Parathyroid adenoma (tissue), 2 donors: ENCODE measurements at regions not wholly inside any gene's neighbourhood (a gene's known extent, or its start where the extent isn't known, plus 50 kb on each side); places are given as distances from the start of the nearest gene placed in this dataset.
A peak's percentile ranks its signal among the peaks of the same experiment; 100 is the strongest.

Experiments used
- H2AFZ ChIP-seq: fragments of 300-600 bp; sonication (generic); one replicate; pipeline ENCODE4 v1.7.0; 2017; ENCODE audit warnings: antibody characterized with exemption, mild to moderate bottlenecking
- H3K27ac ChIP-seq: fragments of 300-600 bp; sonication (generic); one replicate; pipeline ENCODE4 v1.7.0; 2017
- H3K27me3 ChIP-seq: fragments of 300-600 bp; sonication (generic); one replicate; pipeline ENCODE4 v1.7.0; 2017; ENCODE audit warnings: low read length; ENCODE audit not compliant: control insufficient read depth, insufficient read depth
- H3K36me3 ChIP-seq: fragments of 300-600 bp; sonication (generic); one replicate; pipeline ENCODE4 v1.7.0; 2017; ENCODE audit warnings: low read length; ENCODE audit not compliant: control insufficient read depth, insufficient read depth
- H3K4me1 ChIP-seq: fragments of 300-600 bp; sonication (generic); one replicate; pipeline ENCODE4 v1.7.0; 2017; ENCODE audit warnings: control low read depth
- H3K4me2 ChIP-seq: fragments of 300-600 bp; sonication (generic); one replicate; pipeline ENCODE4 v1.7.0; 2017; ENCODE audit warnings: low read length
- H3K4me3 ChIP-seq: fragments of 300-600 bp; sonication (generic); one replicate; pipeline ENCODE4 v1.7.0; 2017; ENCODE audit warnings: low read depth, low read length
- H3K79me2 ChIP-seq: fragments of 300-600 bp; sonication (generic); one replicate; pipeline ENCODE4 v1.7.0; 2017; ENCODE audit warnings: control low read depth
- H3K9ac ChIP-seq: fragments of 300-600 bp; sonication (generic); one replicate; pipeline ENCODE4 v1.7.0; 2017; ENCODE audit warnings: mild to moderate bottlenecking
- H3K9me3 ChIP-seq: fragments of 300-600 bp; sonication (generic); one replicate; pipeline ENCODE4 v1.7.0; 2017; ENCODE audit warnings: low read length; ENCODE audit not compliant: control insufficient read depth
- TF ChIP-seq, protein P1 (sequence below): fragments of 300-600 bp; sonication (generic); IDR thresholded peaks from one replicate; pipeline ENCODE4 v1.7.0; 2017; ENCODE audit warnings: antibody characterized with exemption, mild to moderate bottlenecking
- donor health status: primary hyperparathyroidism.

DNA sequence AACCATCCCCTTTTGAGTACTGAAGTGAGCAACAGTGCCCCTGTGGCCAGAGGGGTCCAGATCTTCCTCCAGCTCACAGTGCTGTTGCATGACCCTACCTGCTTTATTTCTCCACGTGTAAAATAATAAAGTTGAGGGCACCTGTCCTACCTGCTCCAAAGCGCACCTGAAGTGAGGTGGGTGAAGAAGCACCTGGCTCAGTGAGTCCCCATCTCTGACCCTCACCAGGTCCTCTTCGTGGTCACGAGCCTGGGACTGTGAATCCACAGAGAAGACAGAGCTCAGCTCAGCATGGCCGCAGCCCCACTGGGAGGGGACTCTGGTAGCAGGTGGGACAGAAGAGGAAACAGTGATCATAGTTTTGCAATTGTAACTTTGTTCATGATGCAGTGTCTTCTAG, 976.7 kb upstream of the TMEM132C start:
- H3K9me3 ChIP-seq = no peaks in the 10 kb centered on the region
- no peak overlapping the region for H3K4me2 ChIP-seq
- no peaks in the 10 kb centered on the region for H3K27me3 ChIP-seq
- H3K79me2 ChIP-seq = no peaks in the 10 kb centered on the region
- TF ChIP-seq, protein P1, sequence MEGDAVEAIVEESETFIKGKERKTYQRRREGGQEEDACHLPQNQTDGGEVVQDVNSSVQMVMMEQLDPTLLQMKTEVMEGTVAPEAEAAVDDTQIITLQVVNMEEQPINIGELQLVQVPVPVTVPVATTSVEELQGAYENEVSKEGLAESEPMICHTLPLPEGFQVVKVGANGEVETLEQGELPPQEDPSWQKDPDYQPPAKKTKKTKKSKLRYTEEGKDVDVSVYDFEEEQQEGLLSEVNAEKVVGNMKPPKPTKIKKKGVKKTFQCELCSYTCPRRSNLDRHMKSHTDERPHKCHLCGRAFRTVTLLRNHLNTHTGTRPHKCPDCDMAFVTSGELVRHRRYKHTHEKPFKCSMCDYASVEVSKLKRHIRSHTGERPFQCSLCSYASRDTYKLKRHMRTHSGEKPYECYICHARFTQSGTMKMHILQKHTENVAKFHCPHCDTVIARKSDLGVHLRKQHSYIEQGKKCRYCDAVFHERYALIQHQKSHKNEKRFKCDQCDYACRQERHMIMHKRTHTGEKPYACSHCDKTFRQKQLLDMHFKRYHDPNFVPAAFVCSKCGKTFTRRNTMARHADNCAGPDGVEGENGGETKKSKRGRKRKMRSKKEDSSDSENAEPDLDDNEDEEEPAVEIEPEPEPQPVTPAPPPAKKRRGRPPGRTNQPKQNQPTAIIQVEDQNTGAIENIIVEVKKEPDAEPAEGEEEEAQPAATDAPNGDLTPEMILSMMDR = no peak
- no peaks in the 10 kb centered on the region for H3K4me1 ChIP-seq
- H3K27ac ChIP-seq = no peak overlapping the region
- H3K36me3 ChIP-seq = no peaks in the 10 kb centered on the region
- no peak overlapping the region for H2AFZ ChIP-seq
- H3K9ac ChIP-seq = no peak overlapping the region
- no peak overlapping the region for H3K4me3 ChIP-seq

DNA sequence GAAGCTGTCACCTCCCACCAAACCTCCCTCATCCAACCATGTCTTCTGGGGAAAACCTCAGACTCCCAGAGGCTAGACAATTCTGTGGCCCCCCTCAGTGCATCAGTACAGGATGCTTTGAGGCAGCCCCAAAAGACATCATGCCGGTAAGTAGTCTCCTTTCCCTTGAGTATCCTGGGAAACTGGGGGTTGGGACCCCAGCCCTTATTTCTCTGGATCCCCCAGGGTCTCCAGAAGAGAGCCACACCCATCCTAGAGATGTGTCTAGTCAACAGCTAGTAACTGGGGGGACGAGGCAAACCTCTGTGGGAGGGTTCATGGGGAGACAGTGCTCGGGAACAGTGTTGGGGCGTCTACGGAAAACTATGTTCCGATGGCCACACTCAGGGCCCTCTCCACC, 974.2 kb upstream of the TMEM132C start:
- Histone ChIP-seq H3K4me1 (no peaks in the 10 kb centered on the region), H3K9ac (no peak overlapping the region), H3K27ac (no peak overlapping the region), H3K4me2 (no peak overlapping the region), H3K27me3 (no peaks in the 10 kb centered on the region), H3K36me3 (no peaks in the 10 kb centered on the region), H3K9me3 (no peaks in the 10 kb centered on the region), H2AFZ (no peak overlapping the region), H3K4me3 (no peak overlapping the region), H3K79me2 (no peaks in the 10 kb centered on the region)
- TF ChIP-seq, protein P1 = no peak

DNA sequence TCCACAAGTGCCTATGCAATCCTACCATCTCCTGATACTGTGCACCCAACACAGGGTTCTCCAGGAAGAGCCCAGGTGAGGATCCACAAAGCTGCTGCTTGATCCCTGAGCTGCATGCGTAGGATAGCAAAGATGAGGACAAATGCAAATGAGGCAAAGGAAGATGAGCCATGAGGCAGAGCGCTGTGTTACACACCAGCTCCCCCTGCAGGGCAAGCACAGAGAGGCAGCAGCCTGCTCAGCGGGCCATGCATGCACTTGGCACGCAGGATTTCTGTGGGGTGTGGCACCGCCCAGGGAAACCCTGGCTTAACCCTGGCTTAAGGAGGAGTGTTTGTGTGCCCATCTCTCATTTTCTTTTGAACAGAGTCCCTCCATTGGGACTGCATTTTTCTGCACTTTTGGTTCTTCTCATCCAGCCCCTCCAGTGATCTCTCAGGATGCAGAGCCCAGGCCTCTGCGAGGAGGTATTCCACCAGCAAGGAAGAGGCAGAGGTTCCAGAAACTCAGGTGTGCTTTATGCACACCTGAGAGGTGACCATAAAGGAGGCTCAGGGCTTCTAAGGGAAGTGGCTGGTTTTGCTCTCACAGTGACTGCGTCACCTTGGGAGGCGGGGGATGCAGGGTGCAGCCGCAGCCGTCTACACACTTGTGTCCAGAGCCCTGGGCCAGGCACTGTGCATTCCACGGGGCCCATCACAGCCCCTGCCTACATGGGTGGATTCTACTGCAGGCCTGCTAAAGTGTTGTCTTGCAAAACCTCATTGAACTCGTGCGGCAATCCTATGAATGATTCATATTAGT, 973.3 kb upstream of the TMEM132C start:
- no peak overlapping the region for H2AFZ ChIP-seq
- TF ChIP-seq, protein P1 = peak; percentile 47

DNA sequence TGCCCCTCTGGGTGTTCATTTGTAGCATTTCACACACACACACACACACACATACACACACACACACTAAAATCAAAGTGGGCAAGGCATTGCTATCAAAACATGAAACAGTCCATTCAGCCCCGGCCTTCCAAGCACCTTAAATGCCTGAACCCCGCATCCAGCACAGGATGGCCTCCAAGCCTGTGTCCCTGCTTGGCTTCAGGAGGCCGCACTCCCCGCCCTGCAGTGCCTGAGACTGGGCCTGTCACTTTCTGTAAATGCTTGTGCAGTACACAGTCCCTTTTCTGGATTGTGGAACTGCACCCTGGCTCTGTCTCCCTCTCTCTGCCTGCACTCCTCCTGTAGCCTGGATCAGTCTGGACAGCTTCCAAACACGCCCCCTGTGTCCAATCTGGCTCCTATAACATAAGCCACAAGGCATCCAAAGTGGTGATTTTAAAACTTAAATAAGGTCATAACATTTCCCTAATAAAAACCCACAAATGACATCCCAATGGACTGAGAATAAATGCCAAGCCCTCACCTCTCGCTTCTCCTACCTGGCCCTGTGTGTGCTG, 972.2 kb upstream of the TMEM132C start:
- TF ChIP-seq, protein P1 = no peak
- Histone ChIP-seq H3K4me2 (no peak overlapping the region), H3K27ac (no peak overlapping the region), H2AFZ (no peak overlapping the region), H3K4me3 (no peak overlapping the region), H3K4me1 (no peaks in the 10 kb centered on the region), H3K9ac (no peak overlapping the region), H3K27me3 (no peaks in the 10 kb centered on the region), H3K36me3 (no peaks in the 10 kb centered on the region), H3K79me2 (no peaks in the 10 kb centered on the region), H3K9me3 (no peaks in the 10 kb centered on the region)

More for the DNA sequence above, 973.3 kb upstream of the TMEM132C start:
- H3K27ac ChIP-seq = no peak overlapping the region
- no peaks in the 10 kb centered on the region for H3K36me3 ChIP-seq
- no peak overlapping the region for H3K4me2 ChIP-seq
- no peaks in the 10 kb centered on the region for H3K9me3 ChIP-seq
- no peaks in the 10 kb centered on the region for H3K79me2 ChIP-seq
- no peaks in the 10 kb centered on the region for H3K27me3 ChIP-seq
- no peaks in the 10 kb centered on the region for H3K4me1 ChIP-seq
- H3K4me3 ChIP-seq = no peak overlapping the region
- no peak overlapping the region for H3K9ac ChIP-seq
